H1 (cell line): ENCODE measurements at regions not wholly inside any gene's neighbourhood (a gene's known extent, or its start where the extent isn't known, plus 50 kb on each side); places are given as distances from the start of the nearest gene placed in this dataset.

Experiments used
- ASH2L ChIP-seq: fragments of 200-600, 300-600 bp; sonication (generic); IDR thresholded peaks from one replicate; pipeline ENCODE4 v1.7.1; 2017; ENCODE audit warnings: low read length
- EGR1 ChIP-seq: IDR thresholded peaks from 2 replicates; pipeline ENCODE4 v1.6.1; 2011; ENCODE audit warnings: low read depth, low read length, borderline replicate concordance
- MAFK ChIP-seq: IDR thresholded peaks from 2 replicates; pipeline ENCODE4 v1.6.1; 2012; ENCODE audit warnings: low read depth, mild to moderate bottlenecking, improper control_type of control experiment, low read length
- POLR2A ChIP-seq, 2 experiments: IDR thresholded peaks; 1 replicate in 1 of 2; 2 replicates in 1 of 2; pipeline ENCODE4 v1.6.1; 2011; ENCODE audit warnings: low read depth in 2 of 2, low read length in 2 of 2, mild to moderate bottlenecking in 2 of 2; ENCODE audit errors: control extremely low read depth in 1 of 2
- SIRT6 ChIP-seq: IDR thresholded peaks from one replicate; pipeline ENCODE4 v1.7.1; 2012; ENCODE audit warnings: low read length, inconsistent platforms
- TCF12 ChIP-seq: IDR thresholded peaks from 2 replicates; pipeline ENCODE4 v1.6.1; 2011; ENCODE audit warnings: low read depth, mild to moderate bottlenecking, low read length
- YY1 ChIP-seq: IDR thresholded peaks from 2 replicates; pipeline ENCODE4 v1.6.1; 2011; ENCODE audit warnings: low read depth, mild to moderate bottlenecking, low read length

DNA sequence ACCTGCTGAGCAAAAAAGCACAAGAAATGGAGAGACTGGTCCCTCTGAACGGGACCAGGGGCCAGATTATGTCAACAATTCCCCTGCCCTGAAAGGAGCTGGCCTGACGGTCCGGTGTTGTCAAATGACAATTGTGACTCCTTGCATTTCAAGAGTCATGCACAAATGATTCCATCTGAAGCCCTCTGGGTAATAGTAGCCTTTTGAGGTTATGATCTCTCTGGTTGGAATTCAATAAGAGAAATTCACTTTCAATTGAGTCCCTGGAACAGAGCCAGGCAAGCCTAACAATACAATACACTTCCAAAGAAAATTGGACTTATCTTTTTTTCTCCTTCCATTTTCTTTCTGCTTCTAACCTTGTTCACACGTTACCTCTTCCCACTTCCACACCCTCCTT, 116.9 kb downstream of the C1D start (continued):
- TF ChIP-seq ASH2L (no peak), TCF12 (no peak), YY1 (no peak), EGR1 (no peak), MAFK (no peak), POLR2A (IDR thresholded peaks at IDR 0.05; ENCODE audit: control extremely low read depth in 1 of 2, low read depth in 2 of 2, low read length in 2 of 2) (no peak), SIRT6 (no peak)
